GM12878 (cell line): ENCODE measurements at regions not wholly inside any gene's neighbourhood (a gene's known extent, or its start where the extent isn't known, plus 50 kb on each side); places are given as distances from the start of the nearest gene placed in this dataset.

ENCODE experiments used
- ATAC-seq: fragments of 200-7000 bp; cut with Tn5 transposase; 3 replicates; pipeline ENCODE4 v1.9.1; 2020; ENCODE audit warnings: mild to moderate bottlenecking, moderate library complexity
- BruUV-seq: library from RNA; stranded (reverse); fragments of 400-500 nt; replicated peaks from 2 replicates; lab custom pipeline; 2021; lab: Mats Ljungman, UMichigan
- CTCF ChIA-PET: fragments of 300-600 bp; sonication (Branson Sonifier 250); formaldehyde crosslinking; extraction: SDS; loops from one replicate; lab custom pipeline; 2021; ENCODE audit warnings: inconsistent platforms; lab: Yijun Ruan, JAX
- POLR2A ChIA-PET: fragments of 350-600 bp; formaldehyde crosslinking; extraction: SDS; loops from one replicate; lab custom pipeline; 2021; ENCODE audit warnings: inconsistent platforms; lab: Charles Lee
- RAD21 ChIA-PET: fragments of 300-600 bp; sonication (Branson Sonifier 250); formaldehyde crosslinking; loops from one replicate; lab custom pipeline; 2023; ENCODE audit warnings: antibody characterized with exemption; ENCODE audit not compliant: unreplicated experiment; lab: Charles Lee
- SMC1A ChIA-PET: fragments of 300-600 bp; sonication (Branson Sonifier 250); formaldehyde crosslinking; loops from one replicate; lab custom pipeline; 2023; ENCODE audit not compliant: unreplicated experiment, uncharacterized antibody; lab: Charles Lee
- DNase-seq: peaks from one replicate; pipeline ENCODE4 v3.0.0-alpha.2; 2011; ENCODE audit warnings: low read depth, low spot score
- FAIRE-seq: peaks from 3 replicates; lab custom pipeline; 2011; peaks lifted over from hg19 to GRCh38; lab: Jason Lieb, UNC
- H2AFZ ChIP-seq: 2 replicates; pipeline ENCODE4 v1.6.0; 2011; ENCODE audit warnings: low read depth, low read length, control low read depth; ENCODE audit not compliant: control insufficient read depth
- H3K27ac ChIP-seq: 2 replicates; pipeline ENCODE4 v1.5.1; 2011; ENCODE audit warnings: control low read depth; ENCODE audit not compliant: control insufficient read depth, insufficient read depth
- H3K27me3 ChIP-seq, 2 experiments: replicated peaks in 1 of 2; 2 replicates each; pipeline versions ENCODE4 v1.6.0 to v1.6.1; 2011; ENCODE audit warnings: low read length in 1 of 2; ENCODE audit not compliant: control insufficient read depth in 2 of 2, insufficient read depth in 2 of 2
- H3K36me3 ChIP-seq, 2 experiments: 2 replicates each; pipeline ENCODE4 v1.5.1; 2011; ENCODE audit warnings: low read length in 1 of 2; ENCODE audit not compliant: control insufficient read depth in 2 of 2, insufficient read depth in 2 of 2
- H3K4me1 ChIP-seq: 2 replicates; pipeline ENCODE4 v1.6.1; 2011; ENCODE audit warnings: mild to moderate bottlenecking, low read length, moderate library complexity, mixed read lengths; ENCODE audit not compliant: control insufficient read depth, insufficient read depth
- H3K4me2 ChIP-seq: 2 replicates; pipeline ENCODE4 v1.6.0; 2011; ENCODE audit warnings: control low read depth; ENCODE audit not compliant: control insufficient read depth, insufficient read depth
- H3K4me3 ChIP-seq: fragments of 200-600 bp; sonication (generic); 2 replicates; pipeline ENCODE4 v1.5.1; 2016
- H3K79me2 ChIP-seq: 2 replicates; pipeline ENCODE4 v1.6.0; 2011; ENCODE audit warnings: low read length; ENCODE audit not compliant: control insufficient read depth, insufficient read depth
- H3K9ac ChIP-seq: 2 replicates; pipeline ENCODE4 v1.8.0; 2011; ENCODE audit warnings: low read length, control low read depth, mixed read lengths; ENCODE audit not compliant: control insufficient read depth, insufficient read depth
- H3K9me3 ChIP-seq: replicated peaks from 3 replicates; pipeline ENCODE4 v1.5.1; 2011; ENCODE audit warnings: mild to moderate bottlenecking, low read length; ENCODE audit not compliant: control insufficient read depth, insufficient read depth
- H4K20me1 ChIP-seq: 2 replicates; pipeline ENCODE4 v1.6.0; 2011; ENCODE audit not compliant: control insufficient read depth, insufficient read depth
- ATF2 ChIP-seq: IDR thresholded peaks from 2 replicates; pipeline ENCODE4 v1.6.1; 2012; ENCODE audit warnings: low read length, inconsistent platforms
- E4F1 ChIP-seq: fragments of 450-650 bp; IDR thresholded peaks from 2 replicates; pipeline ENCODE4 v1.6.1; 2018; ENCODE audit warnings: borderline replicate concordance, mild to moderate bottlenecking; ENCODE audit not compliant: partially characterized antibody
- GATAD2B ChIP-seq: fragments of 450-650 bp; conservative IDR thresholded peaks from 2 replicates; pipeline ENCODE4 v1.6.1; 2017; ENCODE audit warnings: low read depth, mild to moderate bottlenecking, moderate library complexity
- HDAC6 ChIP-seq: fragments of 200-600 bp; sonication (generic); IDR thresholded peaks from one replicate; pipeline ENCODE4 v1.8.0; 2017; ENCODE audit warnings: antibody characterized with exemption; ENCODE audit not compliant: unreplicated experiment
- HSF1 ChIP-seq: fragments of 150-350 bp; IDR thresholded peaks from 2 replicates; pipeline ENCODE4 v1.6.1; 2014; ENCODE audit warnings: mild to moderate bottlenecking, low read depth, low read length
- IKZF1 ChIP-seq: fragments of 450-650 bp; conservative IDR thresholded peaks from 2 replicates; pipeline ENCODE4 v1.6.1; 2017; ENCODE audit warnings: antibody characterized with exemption, mild to moderate bottlenecking
- MYB ChIP-seq: fragments of 150-350 bp; IDR thresholded peaks from 2 replicates; pipeline ENCODE4 v1.6.1; 2014; ENCODE audit warnings: mild to moderate bottlenecking, low read depth, low read length, borderline replicate concordance
- PKNOX1 ChIP-seq: fragments of 450-650 bp; IDR thresholded peaks from 2 replicates; pipeline ENCODE4 v1.6.1; 2016; ENCODE audit warnings: mild to moderate bottlenecking
- PRDM15 ChIP-seq: fragments of 450-650 bp; formaldehyde crosslinking; IDR thresholded peaks from 2 replicates; pipeline ENCODE4 v1.4.0; 2020; ENCODE audit warnings: mild to moderate bottlenecking, moderate library complexity
- SMARCA5 ChIP-seq: fragments of 450-650 bp; IDR thresholded peaks from 2 replicates; pipeline ENCODE4 v1.6.1; 2017; ENCODE audit warnings: mild to moderate bottlenecking
- TCF7 ChIP-seq: IDR thresholded peaks from 2 replicates; pipeline ENCODE4 v1.6.1; 2014; ENCODE audit warnings: antibody characterized with exemption, borderline replicate concordance
- USF2 ChIP-seq: IDR thresholded peaks from 2 replicates; pipeline ENCODE4 v1.6.1; 2011; ENCODE audit warnings: low read depth, low read length, improper control_type of control experiment, borderline replicate concordance
- ZNF384 ChIP-seq: IDR thresholded peaks from 2 replicates; pipeline ENCODE4 v1.6.1; 2012; ENCODE audit warnings: low read depth, mild to moderate bottlenecking, low read length, improper control_type of control experiment, borderline replicate concordance
- in situ Hi-C: fragments of 300-500 bp; cut with MboI; formaldehyde crosslinking; loops from 9 replicates; pipeline ENCODE4 v1.14.3; 2018; ENCODE audit warnings: mixed read lengths
- intact Hi-C: fragments of 100-400 bp; cut with micrococcal nuclease; formaldehyde crosslinking; loops from one replicate; pipeline ENCODE4 v1.14.2; 2022; ENCODE audit not compliant: unreplicated experiment

GRCh38 chr3:5285439-5285838 is 97.9 kb downstream of the EDEM1 start:
- Histone ChIP-seq H3K27me3 (no peaks in the 10 kb centered on the region; a peak in 1 of 4 replicates), H3K36me3 (no peaks in the 10 kb centered on the region), H3K4me1 (no peaks in the 10 kb centered on the region), H4K20me1 (no peaks in the 10 kb centered on the region), H3K4me2 (no peak overlapping the region), H3K9me3 (no peaks in the 10 kb centered on the region; the same call in 2 of the 3 replicates), H2AFZ (no peak overlapping the region), H3K27ac (no peak overlapping the region), H3K4me3 (no peak overlapping the region), H3K9ac (no peak overlapping the region), H3K79me2 (no peaks in the 10 kb centered on the region)
- ChIA-PET RAD21 (no interaction called here), CTCF (interaction anchor here (1.3 kb wide), 1 partner anchor 13 kb away, joined by 3 read pairs; no protein-coding TSS in a partner anchor), POLR2A (no interaction called here), SMC1A (interaction anchor here (0.8 to 2.0 kb wide), 2 partner anchors 9 to 14 kb away, joined by 3 to 4 read pairs; no protein-coding TSS in a partner anchor)
- TF ChIP-seq USF2 (no peak), ZNF384 (no peak), MYB (no peak), ATF2 (no peak), HDAC6 (no peak), PKNOX1 (no peak), GATAD2B (no peak), TCF7 (no peak), E4F1 (no peak), SMARCA5 (no peak), HSF1 (no peak), IKZF1 (no peak), PRDM15 (CRISPR knock-in tag) (no peak)
- DNase-seq (no peak), FAIRE-seq (no peak), ATAC-seq (no peak)
- in situ Hi-C loops (no loop called here), intact Hi-C loops (no loop called here)
- no TSS peak for BruUV-seq
